Kidney (tissue), 13 donors: ENCODE measurements at regions not wholly inside any gene's neighbourhood (a gene's known extent, or its start where the extent isn't known, plus 50 kb on each side); places are given as distances from the start of the nearest gene placed in this dataset.
"Not testable (repeated sequence)": the region's sequence is repeated elsewhere in the genome, so short reads cannot be mapped to it uniquely, and the experiment has no call there.

ENCODE experiments used
- DNase-seq, 5 donors: peaks; one replicate each; pipeline ENCODE4 v3.0.0-alpha.2; 2013 to 2020
- FAIRE-seq: peaks from 2 replicates; lab custom pipeline; 2012; peaks lifted over from hg19 to GRCh38; lab: Jason Lieb, UNC
- H3K27ac ChIP-seq, 2 donors: one replicate each; pipeline ENCODE4 v1.7.0; 2013; ENCODE audit warnings: low read depth in 2 of 2, low read length in 2 of 2, inconsistent platforms in 1 of 2
- H3K27me3 ChIP-seq: one replicate; pipeline ENCODE4 v1.7.1; 2013; ENCODE audit warnings: low read length, inconsistent platforms; ENCODE audit not compliant: control insufficient read depth, insufficient read depth
- H3K36me3 ChIP-seq, 3 donors: one replicate each; pipeline versions ENCODE4 v1.7.0 to v1.7.1; 2013; ENCODE audit warnings: low read length in 3 of 3, control low read depth in 1 of 3, inconsistent platforms in 1 of 3; ENCODE audit not compliant: insufficient read depth in 3 of 3, control insufficient read depth in 2 of 3
- H3K4me1 ChIP-seq, 3 donors: one replicate each; pipeline versions ENCODE4 v1.7.0 to v1.7.1; 2013; ENCODE audit warnings: low read length in 3 of 3, inconsistent platforms in 1 of 3, low read depth in 1 of 3; ENCODE audit not compliant: control insufficient read depth in 2 of 3, insufficient read depth in 2 of 3
- H3K4me3 ChIP-seq, 3 donors: one replicate each; pipeline versions ENCODE4 v1.7.0 to v1.8.1; 2013; ENCODE audit warnings: low read length in 3 of 3, control low read depth in 1 of 3, inconsistent platforms in 1 of 3
- H3K9ac ChIP-seq, 3 donors: one replicate each; pipeline versions ENCODE4 v1.7.0 to v1.7.1; 2013; ENCODE audit warnings: low read length in 3 of 3, control low read depth in 1 of 3, inconsistent platforms in 1 of 3
- H3K9me3 ChIP-seq, 3 donors: one replicate each; pipeline versions ENCODE4 v1.7.0 to v1.7.1; 2013; ENCODE audit warnings: low read length in 3 of 3, control low read depth in 1 of 3, inconsistent platforms in 1 of 3; ENCODE audit not compliant: control insufficient read depth in 2 of 3, insufficient read depth in 1 of 3
- CTCF ChIP-seq: IDR thresholded peaks from 3 replicates; pipeline ENCODE4 v1.5.1; 2012; ENCODE audit warnings: mild to moderate bottlenecking, moderate library complexity, borderline replicate concordance; ENCODE audit not compliant: insufficient read depth; ENCODE audit errors: extremely low read depth
- intact Hi-C: fragments of 100-400 bp; cut with DNase I; formaldehyde crosslinking; loops from one replicate; pipeline ENCODE4 v1.11.1; 2022
- donor health status: control.
- donor health status: control.
- donor health status: control.
- donor health status: control.
- donor health status: control.
- donor health status: DM: yes; HTN: yes; CAD: no.
- donor health status: Normal renal cell carcinoma (clear cell type).

- H3K4me1 ChIP-seq, DNase-seq, H3K27ac ChIP-seq, FAIRE-seq, H3K4me3 ChIP-seq, H3K9ac ChIP-seq, H3K36me3 ChIP-seq, intact Hi-C loops, H3K27me3 ChIP-seq, H3K9me3 ChIP-seq: not testable (repeated sequence)
These were observed 285.6 kb downstream of the SRGAP2C start for GRCh38 chr1:121470401-121470800.

GRCh38 chr1:121471523-121471922, 286.7 kb downstream of the SRGAP2C start:
- no peak for DNase-seq
- H3K27ac ChIP-seq, result no peak overlapping the region

GRCh38 chr1:121472017-121472416, 287.2 kb downstream of the SRGAP2C start:
- Histone ChIP-seq H3K9me3 (no peaks in the 10 kb centered on the region), H3K9ac (no peak overlapping the region), H3K4me1 (no peaks in the 10 kb centered on the region), H3K4me3 (no peak overlapping the region), H3K27me3 (no peaks in the 10 kb centered on the region), H3K36me3 (no peaks in the 10 kb centered on the region), H3K27ac (no peak overlapping the region)
- no peak for FAIRE-seq
- no peak for TF ChIP-seq CTCF
- intact Hi-C loops, result no loop called here
- no peak for DNase-seq

More at GRCh38 chr1:121471523-121471922, 286.7 kb downstream of the SRGAP2C start:
- Histone ChIP-seq H3K9ac (no peak overlapping the region), H3K4me1 (no peaks in the 10 kb centered on the region), H3K4me3 (no peak overlapping the region), H3K36me3 (no peaks in the 10 kb centered on the region), H3K27me3 (no peaks in the 10 kb centered on the region), H3K9me3 (no peaks in the 10 kb centered on the region)
- intact Hi-C loops, result no loop called here
- no peak for FAIRE-seq
- no peak for TF ChIP-seq CTCF

- intact Hi-C loops, result no loop called here
These were observed 298.5 kb downstream of the SRGAP2C start for GRCh38 chr1:121483234-121483633.

More at GRCh38 chr1:121483234-121483633, 298.5 kb downstream of the SRGAP2C start:
- Histone ChIP-seq H3K27ac (no peak overlapping the region), H3K4me3 (no peak overlapping the region), H3K9me3 (no peaks in the 10 kb centered on the region), H3K9ac (no peak overlapping the region), H3K36me3 (no peaks in the 10 kb centered on the region), H3K4me1 (no peaks in the 10 kb centered on the region), H3K27me3 (no peaks in the 10 kb centered on the region)
- FAIRE-seq (no peak), DNase-seq (no peak)
- no peak for TF ChIP-seq CTCF
